NT2/D1 (cell line): ENCODE measurements at regions not wholly inside any gene's neighbourhood (a gene's known extent, or its start where the extent isn't known, plus 50 kb on each side); places are given as distances from the start of the nearest gene placed in this dataset.

Experiments
- DNase-seq: peaks from one replicate; pipeline ENCODE4 v3.0.0-alpha.2; 2011; ENCODE audit warnings: low read depth, low spot score
- H3K27me3 ChIP-seq: 2 replicates; pipeline ENCODE4 v1.6.0; 2011; ENCODE audit warnings: mild to moderate bottlenecking; ENCODE audit not compliant: insufficient read length, insufficient read depth
- H3K36me3 ChIP-seq: 2 replicates; pipeline ENCODE4 v1.6.1; 2011; ENCODE audit warnings: mild to moderate bottlenecking, low read length, mixed read lengths; ENCODE audit not compliant: insufficient read depth, insufficient read length
- H3K4me1 ChIP-seq: 2 replicates; pipeline ENCODE4 v1.5.1; 2011; ENCODE audit not compliant: insufficient read depth, insufficient read length
- H3K4me3 ChIP-seq: 2 replicates; pipeline ENCODE4 v1.5.1; 2011; ENCODE audit warnings: low read depth; ENCODE audit not compliant: insufficient read length
- H3K9ac ChIP-seq: 2 replicates; pipeline ENCODE4 v1.6.0; 2011; ENCODE audit warnings: low read depth; ENCODE audit not compliant: insufficient read length
- H3K9me3 ChIP-seq: 2 replicates; pipeline ENCODE4 v1.5.1; 2011; ENCODE audit warnings: mild to moderate bottlenecking, low read length; ENCODE audit not compliant: insufficient read depth
- SUZ12 ChIP-seq: IDR thresholded peaks from 2 replicates; pipeline ENCODE4 v1.6.1; 2011; ENCODE audit not compliant: insufficient read length, insufficient read depth; ENCODE audit errors: extremely low read depth
- YY1 ChIP-seq: IDR thresholded peaks from 2 replicates; pipeline ENCODE4 v1.6.1; 2011; ENCODE audit not compliant: insufficient read length, insufficient read depth
- ZNF274 ChIP-seq: IDR thresholded peaks from 2 replicates; pipeline ENCODE4 v1.6.1; 2011; ENCODE audit warnings: mild to moderate bottlenecking, low read depth, low read length

DNA sequence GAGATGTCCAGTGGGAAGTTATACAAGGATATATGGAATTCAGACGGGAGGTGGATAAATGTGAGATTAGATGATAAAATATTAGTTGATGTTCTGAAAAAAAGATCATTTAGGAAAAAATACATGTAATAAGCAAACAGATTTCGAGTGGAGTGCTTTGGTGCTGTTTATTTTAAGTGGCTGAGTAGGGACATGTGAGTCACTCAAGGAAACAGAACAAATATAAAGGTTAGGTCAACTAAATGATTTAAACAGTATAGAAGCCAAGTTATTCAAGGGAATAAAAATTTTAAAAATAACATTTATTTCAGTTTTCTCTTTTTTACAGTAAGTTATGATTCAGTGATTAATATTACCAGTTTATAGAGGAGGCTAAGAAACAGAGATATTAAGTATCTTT is 1046.7 kb upstream of the B3GALT2 start:
- no peaks in the 10 kb centered on the region for H3K9me3 ChIP-seq
- no peak overlapping the region for H3K9ac ChIP-seq
- DNase-seq = no peak
- H3K4me3 ChIP-seq = no peak overlapping the region
- no peaks in the 10 kb centered on the region for H3K36me3 ChIP-seq
- no peaks in the 10 kb centered on the region for H3K4me1 ChIP-seq
- H3K27me3 ChIP-seq = no peaks in the 10 kb centered on the region
- TF ChIP-seq YY1 (no peak), ZNF274 (no peak), SUZ12 (no peak)

DNA sequence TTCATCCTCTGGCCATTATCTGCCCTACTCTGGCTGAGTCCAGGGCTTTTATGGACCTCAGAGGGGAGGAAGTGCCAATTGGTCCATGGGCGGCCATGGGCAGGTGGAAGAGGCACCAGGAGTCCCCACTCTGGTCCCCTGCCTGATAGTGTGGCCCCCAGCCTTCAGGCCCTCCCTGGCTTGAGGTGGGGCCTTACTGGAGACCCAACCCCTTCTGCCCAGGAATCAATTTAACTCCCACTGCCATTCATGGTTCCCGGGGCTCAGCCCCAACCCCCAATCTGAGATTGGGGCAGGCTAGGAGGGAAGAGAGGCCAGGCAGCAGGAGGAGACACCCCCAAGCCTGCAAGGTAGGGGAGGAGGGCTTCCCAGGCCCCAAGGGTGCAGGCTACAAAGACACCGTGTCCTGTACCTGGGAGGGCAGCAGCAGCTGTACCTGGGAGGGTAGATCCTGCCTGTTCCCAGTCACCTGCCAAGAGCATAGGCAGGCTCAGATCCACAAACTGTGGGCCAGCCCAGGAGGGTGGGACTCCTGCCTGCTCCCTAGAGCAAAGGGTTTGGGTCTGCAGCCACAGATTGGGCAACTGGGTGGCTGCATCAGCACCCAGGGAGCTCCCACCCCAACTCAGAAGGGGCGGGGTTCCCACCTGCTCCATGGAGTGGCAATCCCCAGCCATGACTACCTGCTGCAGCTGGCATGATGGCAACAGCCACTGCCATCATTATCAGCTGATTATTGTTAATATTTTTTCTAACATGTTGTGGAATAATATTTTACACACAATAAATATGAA is 1044.1 kb upstream of the B3GALT2 start:
- H3K4me1 ChIP-seq = no peaks in the 10 kb centered on the region
- H3K9me3 ChIP-seq = no peaks in the 10 kb centered on the region
- no peak overlapping the region for H3K4me3 ChIP-seq
- no peak for TF ChIP-seq SUZ12
- no peak for TF ChIP-seq ZNF274
- no peak for TF ChIP-seq YY1
- DNase-seq = no peak
- H3K27me3 ChIP-seq = no peaks in the 10 kb centered on the region
- H3K9ac ChIP-seq = no peak overlapping the region
- no peaks in the 10 kb centered on the region for H3K36me3 ChIP-seq

DNA sequence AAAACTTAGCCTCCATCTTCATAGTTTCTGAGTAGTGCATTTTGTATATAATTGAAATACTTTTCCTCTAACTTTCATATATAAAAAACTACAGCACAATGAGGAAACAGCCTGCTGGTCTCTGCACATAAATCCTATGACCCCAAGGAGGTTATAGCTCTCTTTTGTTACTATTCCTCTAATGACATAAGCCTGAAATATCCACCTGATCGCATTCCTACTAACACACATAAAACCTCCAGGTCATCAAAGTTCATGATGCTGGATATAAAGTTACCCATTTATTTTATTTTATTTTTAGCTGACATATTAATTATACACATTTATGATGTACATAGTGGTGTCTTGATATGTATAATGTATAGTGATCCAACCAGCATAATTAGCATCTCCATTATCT is 1042.0 kb upstream of the B3GALT2 start:
- H3K4me1 ChIP-seq = no peaks in the 10 kb centered on the region
- H3K36me3 ChIP-seq = no peaks in the 10 kb centered on the region
- H3K27me3 ChIP-seq = no peaks in the 10 kb centered on the region
- H3K4me3 ChIP-seq = no peak overlapping the region
- no peak overlapping the region for H3K9ac ChIP-seq
- no peak for TF ChIP-seq SUZ12
- TF ChIP-seq ZNF274 = no peak
- no peak for TF ChIP-seq YY1
- DNase-seq = no peak
- no peaks in the 10 kb centered on the region for H3K9me3 ChIP-seq

DNA sequence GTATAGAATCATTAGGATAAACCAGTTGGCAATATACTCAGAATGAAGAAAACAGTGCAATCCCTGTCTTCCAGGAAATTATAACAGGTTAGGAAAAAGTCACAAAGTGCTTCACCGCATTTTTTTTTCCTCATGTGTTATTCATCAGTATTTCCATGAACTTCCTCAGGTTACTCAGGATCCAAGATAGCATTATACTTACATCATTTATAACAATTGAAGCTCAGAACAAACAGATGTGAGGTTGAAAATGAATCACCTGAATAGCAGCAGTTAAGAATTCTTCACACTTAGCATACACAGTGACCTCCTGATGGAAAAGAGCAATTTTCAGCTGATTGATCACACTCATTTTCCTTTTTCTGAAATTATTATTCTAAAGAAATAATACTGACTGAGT is 1040.7 kb upstream of the B3GALT2 start:
- no peak for TF ChIP-seq SUZ12
- no peak for TF ChIP-seq ZNF274
- TF ChIP-seq YY1 = no peak
- H3K36me3 ChIP-seq = no peaks in the 10 kb centered on the region
- H3K9ac ChIP-seq = no peak overlapping the region
- H3K4me3 ChIP-seq = no peak overlapping the region
- H3K27me3 ChIP-seq = no peaks in the 10 kb centered on the region
- no peak for DNase-seq
- H3K9me3 ChIP-seq = no peaks in the 10 kb centered on the region
- H3K4me1 ChIP-seq = no peaks in the 10 kb centered on the region

DNA sequence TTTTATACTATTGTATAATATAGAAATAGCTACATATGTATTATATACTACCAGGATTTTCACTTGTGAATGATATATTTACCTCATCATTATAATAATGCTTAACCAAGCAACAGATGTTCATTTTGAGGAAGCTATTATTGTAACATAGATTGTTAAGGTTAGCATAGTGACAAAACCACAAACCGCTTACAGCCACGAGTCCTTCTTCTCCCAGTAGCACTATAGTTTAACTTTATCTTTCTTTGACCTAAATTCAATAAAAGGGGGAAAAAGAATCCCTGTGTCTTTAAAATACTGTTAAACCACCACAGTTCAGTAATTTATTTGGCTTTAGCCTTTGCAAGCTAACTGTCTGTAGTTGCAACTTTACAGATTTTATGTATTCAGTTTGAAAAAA is 1039.4 kb upstream of the B3GALT2 start:
- no peak for DNase-seq
- Histone ChIP-seq H3K27me3 (no peaks in the 10 kb centered on the region), H3K9me3 (no peaks in the 10 kb centered on the region), H3K9ac (no peak overlapping the region), H3K4me3 (no peak overlapping the region), H3K36me3 (no peaks in the 10 kb centered on the region), H3K4me1 (no peaks in the 10 kb centered on the region)
- TF ChIP-seq SUZ12 (no peak), ZNF274 (no peak), YY1 (no peak)

DNA sequence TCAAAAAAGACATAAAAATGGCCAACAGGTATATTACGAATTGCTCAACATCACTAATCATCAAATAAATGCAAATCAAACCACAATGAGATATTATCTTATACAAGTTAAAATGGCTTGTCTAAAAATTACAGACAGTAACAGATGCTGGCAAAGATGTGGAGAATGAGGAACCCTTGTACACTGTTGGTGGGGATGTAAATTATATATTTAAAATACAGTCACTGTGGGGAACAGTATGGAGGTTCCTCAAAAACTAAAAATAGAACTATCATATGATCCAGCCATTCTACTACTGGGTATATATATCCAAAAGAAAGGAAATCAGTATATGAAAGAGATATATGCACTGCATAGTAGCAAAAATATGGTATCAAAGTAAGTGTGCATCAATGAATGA is 1037.2 kb upstream of the B3GALT2 start:
- Histone ChIP-seq H3K9ac (no peak overlapping the region), H3K27me3 (no peaks in the 10 kb centered on the region), H3K9me3 (no peaks in the 10 kb centered on the region), H3K36me3 (no peaks in the 10 kb centered on the region), H3K4me3 (no peak overlapping the region), H3K4me1 (no peaks in the 10 kb centered on the region)
- no peak for DNase-seq
- TF ChIP-seq ZNF274 (no peak), SUZ12 (no peak), YY1 (no peak)

DNA sequence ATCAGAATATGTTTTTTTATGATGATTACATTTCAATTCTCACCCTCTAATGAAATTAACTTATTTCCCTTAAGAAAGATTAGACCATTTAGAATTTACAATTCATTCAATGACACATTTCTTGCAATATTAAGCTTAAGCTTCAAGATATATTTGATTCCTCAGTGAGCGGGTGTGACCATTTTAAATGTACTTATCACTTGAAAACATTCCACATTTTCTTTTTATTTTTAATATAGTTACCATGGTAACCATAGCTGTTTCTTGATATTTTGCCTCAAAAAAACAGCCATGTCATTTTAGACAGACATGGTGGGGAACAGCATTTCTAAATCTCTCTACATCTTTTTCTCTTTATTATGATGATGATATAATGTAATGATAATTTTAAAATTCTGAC is 1029.0 kb upstream of the B3GALT2 start:
- Histone ChIP-seq H3K4me1 (no peaks in the 10 kb centered on the region), H3K9me3 (no peaks in the 10 kb centered on the region), H3K4me3 (no peak overlapping the region), H3K9ac (no peak overlapping the region), H3K27me3 (no peaks in the 10 kb centered on the region), H3K36me3 (no peaks in the 10 kb centered on the region)
- DNase-seq = no peak
- TF ChIP-seq YY1 = no peak
- TF ChIP-seq ZNF274 = no peak
- TF ChIP-seq SUZ12 = no peak

GRCh38 chr1:194214735-194215134 is 1028.3 kb upstream of the B3GALT2 start:
- no peak for DNase-seq
- H3K4me1 ChIP-seq = no peaks in the 10 kb centered on the region
- no peak overlapping the region for H3K9ac ChIP-seq
- no peaks in the 10 kb centered on the region for H3K36me3 ChIP-seq
- no peaks in the 10 kb centered on the region for H3K27me3 ChIP-seq
- TF ChIP-seq YY1 (no peak), SUZ12 (no peak), ZNF274 (no peak)
- no peak overlapping the region for H3K4me3 ChIP-seq
- no peaks in the 10 kb centered on the region for H3K9me3 ChIP-seq
